Fibroblast of lung (primary cell): ENCODE measurements at regions not wholly inside any gene's neighbourhood (a gene's known extent, or its start where the extent isn't known, plus 50 kb on each side); places are given as distances from the start of the nearest gene placed in this dataset.

Source experiments
- DNase-seq, 2 donors: peaks; one replicate each; pipeline versions ENCODE4 v3.0.0 to v3.0.0-alpha.2; 2010; ENCODE audit warnings: low read depth in 2 of 2
- H2AFZ ChIP-seq: 2 replicates; pipeline ENCODE4 v1.5.1; 2012; ENCODE audit warnings: low read length, control low read depth, inconsistent platforms
- H3K27ac ChIP-seq: 2 replicates; pipeline ENCODE4 v1.5.1; 2011; ENCODE audit warnings: low read length, control low read depth; ENCODE audit not compliant: insufficient read depth
- H3K27me3 ChIP-seq: 2 replicates; pipeline ENCODE4 v1.5.1; 2011; ENCODE audit warnings: mild to moderate bottlenecking, low read length; ENCODE audit not compliant: control insufficient read depth, insufficient read depth
- H3K36me3 ChIP-seq: 2 replicates; pipeline ENCODE4 v1.5.1; 2011; ENCODE audit warnings: low read length; ENCODE audit not compliant: control insufficient read depth, insufficient read depth
- H3K4me1 ChIP-seq: 2 replicates; pipeline ENCODE4 v1.5.1; 2011; ENCODE audit warnings: low read length; ENCODE audit not compliant: control insufficient read depth, insufficient read depth; ENCODE audit errors: extremely low read depth
- H3K4me2 ChIP-seq: 2 replicates; pipeline ENCODE4 v1.5.1; 2011; ENCODE audit warnings: low read length, control low read depth; ENCODE audit not compliant: insufficient read depth; ENCODE audit errors: extremely low read depth
- H3K4me3 ChIP-seq, 4 experiments: fragments of 200-600 bp in 1 of 4; sonication (generic) in 1 of 4; replicated peaks in 1 of 4; 2 replicates each; pipeline ENCODE4 v1.5.1; 2011 to 2016; ENCODE audit warnings: low read length in 4 of 4, low read depth in 3 of 4, mild to moderate bottlenecking in 3 of 4, control low read depth in 2 of 4, inconsistent platforms in 1 of 4, mixed read lengths in 1 of 4; ENCODE audit not compliant: insufficient read depth in 1 of 4; ENCODE audit errors: control extremely low read depth in 1 of 4
- H3K79me2 ChIP-seq: 2 replicates; pipeline ENCODE4 v1.5.1; 2012; ENCODE audit warnings: mild to moderate bottlenecking, low read length, inconsistent platforms; ENCODE audit not compliant: control insufficient read depth, insufficient read depth
- H3K9ac ChIP-seq: 2 replicates; pipeline ENCODE4 v1.5.1; 2011; ENCODE audit warnings: mild to moderate bottlenecking, low read length, control low read depth; ENCODE audit not compliant: insufficient read depth
- H3K9me3 ChIP-seq: 2 replicates; pipeline ENCODE4 v1.5.1; 2012; ENCODE audit warnings: low read depth, low read length; ENCODE audit not compliant: control insufficient read depth, insufficient read depth
- H4K20me1 ChIP-seq: 2 replicates; pipeline ENCODE4 v1.5.1; 2011; ENCODE audit warnings: low read length; ENCODE audit not compliant: control insufficient read depth, insufficient read depth; ENCODE audit errors: extremely low read depth
- CTCF ChIP-seq, 2 donors: IDR thresholded peaks in 1 of 2; conservative IDR thresholded peaks in 1 of 2; 1 replicate in 1 of 2; 2 replicates in 1 of 2; pipeline ENCODE4 v1.5.1; 2011 to 2012; ENCODE audit warnings: low read length in 2 of 2, control low read depth in 1 of 2, inconsistent platforms in 1 of 2, low read depth in 1 of 2, mild to moderate bottlenecking in 1 of 2
- EZH2 ChIP-seq: IDR thresholded peaks from 2 replicates; pipeline ENCODE4 v1.5.1; 2012; ENCODE audit warnings: low read length, control low read depth, mild to moderate bottlenecking; ENCODE audit errors: missing control alignments

- no peak overlapping the region for H3K4me2 ChIP-seq
- H3K9me3 ChIP-seq: no peaks in the 10 kb centered on the region
- no peak overlapping the region for H3K4me3 ChIP-seq
- no peak for DNase-seq
- TF ChIP-seq CTCF (conservative IDR thresholded peaks at IDR 0.05 in 1 of 2, IDR thresholded peaks at IDR 0.05 in 1 of 2; ENCODE audit: low read depth in 1 of 2, low read length in 2 of 2) (no peak), EZH2 (no peak)
- no peaks in the 10 kb centered on the region for H3K79me2 ChIP-seq
- no peaks in the 10 kb centered on the region for H4K20me1 ChIP-seq
- no peak overlapping the region for H3K9ac ChIP-seq
- H2AFZ ChIP-seq: no peak overlapping the region
- no peaks in the 10 kb centered on the region for H3K36me3 ChIP-seq
- H3K4me1 ChIP-seq: no peaks in the 10 kb centered on the region
- no peak overlapping the region for H3K27ac ChIP-seq
- no peaks in the 10 kb centered on the region for H3K27me3 ChIP-seq
These were observed 966.5 kb upstream of the TYRP1 start for GRCh38 chr9:11726659-11727058.

- H3K9ac ChIP-seq: no peak overlapping the region
- no peak overlapping the region for H3K27ac ChIP-seq
- no peaks in the 10 kb centered on the region for H3K27me3 ChIP-seq
- H3K4me2 ChIP-seq: no peak overlapping the region
- H4K20me1 ChIP-seq: no peaks in the 10 kb centered on the region
- no peak overlapping the region for H2AFZ ChIP-seq
- no peak overlapping the region for H3K4me3 ChIP-seq
- H3K36me3 ChIP-seq: no peaks in the 10 kb centered on the region
- no peaks in the 10 kb centered on the region for H3K9me3 ChIP-seq
- no peak for TF ChIP-seq EZH2
- TF ChIP-seq CTCF (conservative IDR thresholded peaks at IDR 0.05 in 1 of 2, IDR thresholded peaks at IDR 0.05 in 1 of 2; ENCODE audit: low read depth in 1 of 2, low read length in 2 of 2): no peak
- no peaks in the 10 kb centered on the region for H3K79me2 ChIP-seq
- DNase-seq: no peak
- H3K4me1 ChIP-seq: no peaks in the 10 kb centered on the region
These were observed 957.8 kb upstream of the TYRP1 start for GRCh38 chr9:11735391-11735790.

- no peak for DNase-seq
- Histone ChIP-seq H2AFZ (no peak overlapping the region), H4K20me1 (no peaks in the 10 kb centered on the region), H3K4me2 (no peak overlapping the region), H3K4me3 (no peak overlapping the region), H3K79me2 (no peaks in the 10 kb centered on the region), H3K36me3 (no peaks in the 10 kb centered on the region), H3K27me3 (no peaks in the 10 kb centered on the region), H3K9ac (no peak overlapping the region), H3K9me3 (no peaks in the 10 kb centered on the region), H3K4me1 (no peaks in the 10 kb centered on the region), H3K27ac (no peak overlapping the region)
- no peak for TF ChIP-seq CTCF (conservative IDR thresholded peaks at IDR 0.05 in 1 of 2, IDR thresholded peaks at IDR 0.05 in 1 of 2; ENCODE audit: low read depth in 1 of 2, low read length in 2 of 2)
- TF ChIP-seq EZH2: no peak
These were observed 950.7 kb upstream of the TYRP1 start for GRCh38 chr9:11742471-11742870.
